K562 (cell line): ENCODE measurements at regions not wholly inside any gene's neighbourhood (a gene's known extent, or its start where the extent isn't known, plus 50 kb on each side); places are given as distances from the start of the nearest gene placed in this dataset.
A peak's percentile ranks its signal among the peaks of the same experiment; 100 is the strongest.

Experiments used
- ATAC-seq: fragments of 200-7000 bp; cut with Tn5 transposase; 3 replicates; pipeline ENCODE4 v1.9.1; 2020; ENCODE audit warnings: moderate library complexity
- BruUV-seq: library from RNA; stranded (reverse); fragments of 400-500 nt; replicated peaks from 2 replicates; lab custom pipeline; 2021; lab: Mats Ljungman, UMichigan
- CTCF ChIA-PET: fragments of 300-600 bp; formaldehyde crosslinking; extraction: SDS; loops from one replicate; lab custom pipeline; 2021; ENCODE audit warnings: low intra/inter-chr PET ratio; lab: Yijun Ruan, JAX
- POLR2A ChIA-PET: fragments of 300-600, 350-650 bp; sonication (Branson Sonifier 250); formaldehyde crosslinking; extraction: SDS; loops from one replicate; lab custom pipeline; 2021; ENCODE audit warnings: antibody characterized with exemption, inconsistent platforms; lab: Yijun Ruan, JAX
- DNase-seq, 4 experiments: peaks; one replicate each; pipeline versions ENCODE4 v3.0.0 to v3.0.0-alpha.2; 2011 to 2018; ENCODE audit warnings: low spot score in 3 of 4, mixed read lengths in 3 of 4; ENCODE audit errors: extremely low read depth in 1 of 4
- FAIRE-seq: peaks from 2 replicates; lab custom pipeline; 2011; peaks lifted over from hg19 to GRCh38; lab: Jason Lieb, UNC
- H2AFZ ChIP-seq: 2 replicates; pipeline ENCODE4 v1.6.0; 2011; ENCODE audit warnings: low read depth, low read length, control low read depth, inconsistent platforms
- H3K27ac ChIP-seq: fragments of 200-600 bp; 3 replicates; pipeline ENCODE4 v1.8.0; 2011; ENCODE audit warnings: low read depth, mild to moderate bottlenecking, control low read depth, inconsistent platforms, low read length, moderate library complexity, mixed read lengths; ENCODE audit errors: extremely low read depth
- H3K27me3 ChIP-seq, 2 experiments: fragments of 300-600 bp in 1 of 2; 2 replicates in 1 of 2; 3 replicates in 1 of 2; pipeline versions ENCODE4 v1.6.0 to v1.8.0; 2011; ENCODE audit warnings: inconsistent platforms in 2 of 2, low read length in 2 of 2, mild to moderate bottlenecking in 1 of 2, mixed read lengths in 1 of 2, moderate library complexity in 1 of 2; ENCODE audit not compliant: control insufficient read depth in 2 of 2, insufficient read depth in 2 of 2
- H3K36me3 ChIP-seq: fragments of 300-600 bp; 3 replicates; pipeline ENCODE4 v1.8.0; 2011; ENCODE audit warnings: mild to moderate bottlenecking, low read length, inconsistent platforms; ENCODE audit not compliant: control insufficient read depth, insufficient read depth
- H3K4me1 ChIP-seq, 2 experiments: fragments of 200-600 bp in 1 of 2; replicated peaks in 1 of 2; 2 replicates in 1 of 2; 3 replicates in 1 of 2; pipeline versions ENCODE4 v1.5.1 to v1.8.0; 2011; ENCODE audit warnings: inconsistent platforms in 2 of 2, low read length in 2 of 2, mild to moderate bottlenecking in 1 of 2, mixed read lengths in 1 of 2, moderate library complexity in 1 of 2; ENCODE audit not compliant: control insufficient read depth in 2 of 2, insufficient read depth in 2 of 2
- H3K4me2 ChIP-seq: 2 replicates; pipeline ENCODE4 v1.6.1; 2011; ENCODE audit warnings: low read length, control low read depth, inconsistent platforms, mixed read lengths; ENCODE audit not compliant: insufficient read depth
- H3K4me3 ChIP-seq: fragments of 200-600 bp; sonication (generic), shearing (Covaris generic); 2 replicates; pipeline ENCODE4 v1.5.1; 2016; ENCODE audit warnings: control low read depth, inconsistent platforms
- H3K79me2 ChIP-seq: fragments of 200-600 bp; 3 replicates; pipeline ENCODE4 v1.8.0; 2011; ENCODE audit warnings: low read length, inconsistent platforms; ENCODE audit not compliant: control insufficient read depth, insufficient read depth
- H3K9ac ChIP-seq, 2 experiments: 2 replicates each; pipeline versions ENCODE4 v1.6.0 to v1.6.1; 2011; ENCODE audit warnings: low read depth in 2 of 2, low read length in 2 of 2, control low read depth in 1 of 2, inconsistent platforms in 1 of 2, mild to moderate bottlenecking in 1 of 2, mixed read lengths in 1 of 2; ENCODE audit not compliant: insufficient read depth in 1 of 2
- H3K9me1 ChIP-seq: one replicate; pipeline ENCODE4 v1.6.0; 2011; ENCODE audit warnings: inconsistent platforms, mild to moderate bottlenecking, low read length, moderate library complexity; ENCODE audit not compliant: control insufficient read depth, insufficient read depth
- H3K9me3 ChIP-seq: replicated peaks from 2 replicates; pipeline ENCODE4 v1.5.1; 2011; ENCODE audit warnings: low read depth, low read length, inconsistent platforms; ENCODE audit not compliant: control insufficient read depth, insufficient read depth
- H4K20me1 ChIP-seq: replicated peaks from 2 replicates; pipeline ENCODE4 v1.6.1; 2011; ENCODE audit warnings: low read length, inconsistent platforms, mixed read lengths; ENCODE audit not compliant: control insufficient read depth, insufficient read depth
- CREB5 ChIP-seq: fragments of 250-450 bp; sonication (Bioruptor Pico); IDR thresholded peaks from 2 replicates; pipeline ENCODE4 v1.5.0; 2020; ENCODE audit warnings: mild to moderate bottlenecking
- MCM5 ChIP-seq: fragments of 450-650 bp; IDR thresholded peaks from 2 replicates; pipeline ENCODE4 v1.6.1; 2016; ENCODE audit warnings: low read depth
- NFIC ChIP-seq: fragments of 450-650 bp; IDR thresholded peaks from 2 replicates; pipeline ENCODE4 v1.6.1; 2017; ENCODE audit warnings: mild to moderate bottlenecking, inconsistent platforms
- NRF1 ChIP-seq, 2 experiments: fragments of 450-650 bp; IDR thresholded peaks in 1 of 2; conservative IDR thresholded peaks in 1 of 2; 2 replicates each; pipeline ENCODE4 v1.6.1; 2014; ENCODE audit warnings: mild to moderate bottlenecking in 2 of 2
- YBX1 ChIP-seq: fragments of 450-650 bp; IDR thresholded peaks from 2 replicates; pipeline ENCODE4 v1.7.1; 2016; ENCODE audit warnings: mild to moderate bottlenecking
- ZBTB49 ChIP-seq: sonication (generic); formaldehyde crosslinking; IDR thresholded peaks from 2 replicates; pipeline ENCODE4 v1.8.0; 2022; ENCODE audit warnings: missing genetic modification reagents, mild to moderate bottlenecking, borderline replicate concordance
- ZEB2 ChIP-seq: fragments of 450-650 bp; IDR thresholded peaks from 2 replicates; pipeline ENCODE4 v1.6.1; 2016
- WGBS: fragments of 100-300 bp; shearing (Covaris generic); methylation state at CpG from one replicate; pipeline ENCODE4 v1.1.6; 2016; ENCODE audit warnings: low coverage, mixed read lengths; ENCODE audit not compliant: insufficient coverage; ENCODE audit errors: missing lambda C conversion rate; 5-methylcytosine and 5-hydroxymethylcytosine counted together
- in situ Hi-C: fragments of 300-500 bp; cut with MboI; formaldehyde crosslinking; loops from 4 replicates; pipeline ENCODE4 v1.15.0; 2018; ENCODE audit warnings: inconsistent platforms, mixed read lengths
- intact Hi-C: fragments of 100-400 bp; cut with micrococcal nuclease; formaldehyde crosslinking; loops from 2 replicates; pipeline ENCODE4 v1.14.2; 2022

GRCh38 chr5:62068554-62068953, 237.5 kb upstream of the KIF2A start (continued):
- TF ChIP-seq ZBTB49 (CRISPR knock-in tag) (no peak), CREB5 (CRISPR knock-in tag) (no peak), MCM5 (no peak)

GRCh38 chr5:62077387-62077786, 228.6 kb upstream of the KIF2A start:
- no peak overlapping the region for H2AFZ ChIP-seq
- in situ Hi-C loops: no loop called here
- H3K27me3 ChIP-seq: no peaks in the 10 kb centered on the region; a peak in 1 of 5 replicates
- H3K79me2 ChIP-seq: no peaks in the 10 kb centered on the region
- ChIA-PET CTCF (no interaction called here), POLR2A (interaction anchor here (0.9 kb wide), 1 partner anchor 13 kb away, joined by 3 read pairs; no protein-coding TSS in a partner anchor)
- H3K27ac ChIP-seq: no peak overlapping the region
- H3K4me2 ChIP-seq: no peak overlapping the region
- H3K4me1 ChIP-seq: no peaks in the 10 kb centered on the region
- intact Hi-C loops: no loop called here
- no peaks in the 10 kb centered on the region for H4K20me1 ChIP-seq
- no peak for ATAC-seq
- no peaks in the 10 kb centered on the region for H3K9me3 ChIP-seq
- no peak for FAIRE-seq
- no peak for DNase-seq
- H3K36me3 ChIP-seq: no peaks in the 10 kb centered on the region
- no peak for TF ChIP-seq ZEB2
- TF ChIP-seq NFIC: peak; percentile 75
- peak; percentile 75 to 81 for TF ChIP-seq NRF1 (conservative IDR thresholded peaks at IDR 0.05 in 1 of 2, IDR thresholded peaks at IDR 0.05 in 1 of 2)
- no peak for TF ChIP-seq YBX1
- 5% methylated on average over 4 of the region's 4 CpGs for WGBS
- BruUV-seq: no TSS peak
- H3K9ac ChIP-seq: no peak overlapping the region
- H3K9me1 ChIP-seq: no peaks in the 10 kb centered on the region
- no peak overlapping the region for H3K4me3 ChIP-seq
